IMR-90 (cell line): ENCODE measurements at regions not wholly inside any gene's neighbourhood (a gene's known extent, or its start where the extent isn't known, plus 50 kb on each side); places are given as distances from the start of the nearest gene placed in this dataset.

ENCODE experiments used
- FOS ChIP-seq: fragments of 150-350 bp; IDR thresholded peaks from 2 replicates; pipeline ENCODE4 v1.6.1; 2016; ENCODE audit warnings: low read depth, low read length
- MXI1 ChIP-seq: IDR thresholded peaks from 2 replicates; pipeline ENCODE4 v1.6.1; 2012; ENCODE audit warnings: low read depth, mild to moderate bottlenecking, low read length, moderate library complexity, borderline replicate concordance
- POLR2A ChIP-seq: IDR thresholded peaks from 2 replicates; pipeline ENCODE4 v1.6.1; 2012; ENCODE audit warnings: mild to moderate bottlenecking, low read depth, low read length
- TF ChIP-seq, protein P1 (sequence below): conservative IDR thresholded peaks from 2 replicates; pipeline ENCODE4 v1.5.1; 2012; ENCODE audit warnings: mild to moderate bottlenecking, low read depth, low read length, improper control_type of control experiment
- TF ChIP-seq, protein P2 (sequence below): fragments of 150-350 bp; IDR thresholded peaks from 2 replicates; pipeline ENCODE4 v1.6.1; 2016; ENCODE audit warnings: low read depth, mild to moderate bottlenecking, low read length, moderate library complexity, borderline replicate concordance

DNA sequence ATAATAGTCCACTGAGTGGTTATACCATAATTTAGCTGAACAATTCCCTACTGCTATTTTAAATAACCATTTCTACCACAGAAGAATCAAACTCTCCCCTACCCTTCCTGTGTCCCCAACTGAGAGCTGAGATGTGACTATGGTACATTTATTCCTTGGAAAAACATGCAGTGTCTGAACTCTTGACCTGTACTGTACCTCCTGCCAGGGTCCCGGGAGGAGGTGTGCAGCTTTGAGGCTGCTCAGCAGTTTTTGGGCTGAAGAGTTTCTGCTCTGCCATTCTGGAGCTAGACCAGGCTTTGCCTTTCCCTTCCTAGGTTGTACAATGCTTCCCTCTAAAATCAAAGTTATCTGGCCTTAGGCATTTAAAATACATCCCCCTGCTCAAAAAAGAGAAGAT, 275.1 kb upstream of the SGK1 start:
- TF ChIP-seq, protein P1, sequence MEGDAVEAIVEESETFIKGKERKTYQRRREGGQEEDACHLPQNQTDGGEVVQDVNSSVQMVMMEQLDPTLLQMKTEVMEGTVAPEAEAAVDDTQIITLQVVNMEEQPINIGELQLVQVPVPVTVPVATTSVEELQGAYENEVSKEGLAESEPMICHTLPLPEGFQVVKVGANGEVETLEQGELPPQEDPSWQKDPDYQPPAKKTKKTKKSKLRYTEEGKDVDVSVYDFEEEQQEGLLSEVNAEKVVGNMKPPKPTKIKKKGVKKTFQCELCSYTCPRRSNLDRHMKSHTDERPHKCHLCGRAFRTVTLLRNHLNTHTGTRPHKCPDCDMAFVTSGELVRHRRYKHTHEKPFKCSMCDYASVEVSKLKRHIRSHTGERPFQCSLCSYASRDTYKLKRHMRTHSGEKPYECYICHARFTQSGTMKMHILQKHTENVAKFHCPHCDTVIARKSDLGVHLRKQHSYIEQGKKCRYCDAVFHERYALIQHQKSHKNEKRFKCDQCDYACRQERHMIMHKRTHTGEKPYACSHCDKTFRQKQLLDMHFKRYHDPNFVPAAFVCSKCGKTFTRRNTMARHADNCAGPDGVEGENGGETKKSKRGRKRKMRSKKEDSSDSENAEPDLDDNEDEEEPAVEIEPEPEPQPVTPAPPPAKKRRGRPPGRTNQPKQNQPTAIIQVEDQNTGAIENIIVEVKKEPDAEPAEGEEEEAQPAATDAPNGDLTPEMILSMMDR: no peak
- TF ChIP-seq POLR2A (no peak), FOS (no peak), MXI1 (no peak)
- TF ChIP-seq, protein P2, sequence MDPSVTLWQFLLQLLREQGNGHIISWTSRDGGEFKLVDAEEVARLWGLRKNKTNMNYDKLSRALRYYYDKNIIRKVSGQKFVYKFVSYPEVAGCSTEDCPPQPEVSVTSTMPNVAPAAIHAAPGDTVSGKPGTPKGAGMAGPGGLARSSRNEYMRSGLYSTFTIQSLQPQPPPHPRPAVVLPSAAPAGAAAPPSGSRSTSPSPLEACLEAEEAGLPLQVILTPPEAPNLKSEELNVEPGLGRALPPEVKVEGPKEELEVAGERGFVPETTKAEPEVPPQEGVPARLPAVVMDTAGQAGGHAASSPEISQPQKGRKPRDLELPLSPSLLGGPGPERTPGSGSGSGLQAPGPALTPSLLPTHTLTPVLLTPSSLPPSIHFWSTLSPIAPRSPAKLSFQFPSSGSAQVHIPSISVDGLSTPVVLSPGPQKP: no peak
